Upper lobe of left lung (tissue), 4 donors: ENCODE measurements at regions not wholly inside any gene's neighbourhood (a gene's known extent, or its start where the extent isn't known, plus 50 kb on each side); places are given as distances from the start of the nearest gene placed in this dataset.

ENCODE experiments used
- CTCF ChIP-seq, 6 experiments: fragments of 450-650 bp in 4 of 6; fragments of 200-600 bp in 2 of 6; sonication (generic) in 2 of 6; IDR thresholded peaks; one replicate each; pipeline ENCODE4 v1.5.1; 2016 to 2019; ENCODE audit warnings: antibody characterized with exemption in 6 of 6
- POLR2A ChIP-seq, 4 donors: fragments of 450-650 bp; IDR thresholded peaks; one replicate each; pipeline ENCODE4 v1.5.1; 2016 to 2017; ENCODE audit warnings: antibody characterized with exemption in 4 of 4, mild to moderate bottlenecking in 2 of 4

GRCh38 chr12:19963972-19964371 is 404.4 kb upstream of the PDE3A start:
- no peak for TF ChIP-seq CTCF (IDR thresholded peaks at IDR 0.05)
- no peak for TF ChIP-seq POLR2A (IDR thresholded peaks at IDR 0.05)
